Right ventricle myocardium superior (tissue), 1 donor: ENCODE measurements at regions not wholly inside any gene's neighbourhood (a gene's known extent, or its start where the extent isn't known, plus 50 kb on each side); places are given as distances from the start of the nearest gene placed in this dataset.

Experiments
- ATAC-seq: fragments of 200-7000 bp; cut with Tn5 transposase; one replicate; pipeline ENCODE4 v1.9.1; 2020; ENCODE audit warnings: mild to moderate bottlenecking; ENCODE audit not compliant: poor library complexity
- DNase-seq: peaks from one replicate; pipeline ENCODE4 v3.0.0-alpha.2; 2020
- intact Hi-C: fragments of 100-400 bp; cut with DNase I; formaldehyde crosslinking; loops from one replicate; pipeline ENCODE4 v1.11.2; 2022
- donor health status: DM: no; HTN: yes; CAD: no; lungs with severe emphysema.

DNA sequence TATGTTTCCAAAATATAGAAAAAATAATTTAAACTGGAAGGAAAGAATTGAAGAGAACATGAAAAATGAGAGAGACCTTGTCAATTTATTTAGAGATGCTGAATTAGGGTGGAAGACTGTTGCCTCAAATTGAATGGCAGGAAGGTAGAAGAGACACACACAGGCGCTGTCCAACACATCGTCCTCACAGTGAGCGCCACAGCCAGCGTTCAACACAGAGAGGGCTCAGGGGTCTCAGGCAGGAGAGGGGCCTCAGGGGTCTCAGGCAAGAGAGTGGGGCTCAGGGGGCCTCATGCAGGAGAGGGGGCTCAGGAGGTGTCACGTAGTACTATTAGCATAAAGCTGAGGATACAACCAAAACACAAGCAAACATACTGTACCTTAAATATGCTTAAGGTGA, 65.7 kb downstream of the TMEM18 start:
- intact Hi-C loops, result no loop called here
- ATAC-seq, result no peak
- DNase-seq, result no peak

DNA sequence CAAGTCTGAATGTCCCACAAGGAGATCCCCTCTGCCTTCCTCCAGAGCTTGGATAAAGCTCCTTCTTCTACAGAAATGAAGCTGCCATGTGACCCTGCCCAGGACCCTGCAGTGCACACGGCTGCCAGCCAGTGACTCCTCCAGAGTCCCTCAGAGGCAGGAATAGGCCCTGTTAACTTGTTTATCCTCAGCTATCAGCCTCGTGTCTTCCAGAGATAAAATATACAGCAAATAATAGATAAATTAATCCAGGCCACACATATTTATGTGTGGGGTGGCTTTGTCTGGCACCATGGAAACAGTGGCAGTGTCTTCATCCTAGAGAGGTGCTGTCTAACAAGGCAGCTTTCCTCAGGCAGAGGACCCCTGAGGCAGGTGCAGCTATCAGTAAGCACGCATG, 66.7 kb downstream of the TMEM18 start:
- DNase-seq (no peak), ATAC-seq (no peak)
- intact Hi-C loops, result no loop called here

DNA sequence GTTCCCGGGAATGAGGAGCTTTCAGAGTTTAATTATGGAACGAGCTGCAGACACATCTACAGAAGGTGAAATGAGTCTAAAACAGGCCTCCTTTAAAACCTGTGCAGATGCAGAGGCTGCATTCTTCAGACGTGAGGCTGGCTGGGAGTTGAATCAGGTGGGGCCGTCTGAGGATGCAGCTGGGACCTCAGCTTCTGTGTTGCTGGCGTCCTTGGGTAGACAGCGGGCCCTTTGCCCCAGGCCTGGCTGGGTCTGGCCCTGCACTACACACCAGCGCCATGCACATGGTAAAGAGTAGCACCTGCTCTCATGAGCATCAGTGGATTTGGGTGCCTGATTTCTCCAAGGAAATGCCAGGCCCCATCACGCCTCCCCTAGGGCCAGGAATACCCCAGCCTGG, 67.3 kb downstream of the TMEM18 start:
- intact Hi-C loops, result no loop called here
- ATAC-seq, result no peak

DNA sequence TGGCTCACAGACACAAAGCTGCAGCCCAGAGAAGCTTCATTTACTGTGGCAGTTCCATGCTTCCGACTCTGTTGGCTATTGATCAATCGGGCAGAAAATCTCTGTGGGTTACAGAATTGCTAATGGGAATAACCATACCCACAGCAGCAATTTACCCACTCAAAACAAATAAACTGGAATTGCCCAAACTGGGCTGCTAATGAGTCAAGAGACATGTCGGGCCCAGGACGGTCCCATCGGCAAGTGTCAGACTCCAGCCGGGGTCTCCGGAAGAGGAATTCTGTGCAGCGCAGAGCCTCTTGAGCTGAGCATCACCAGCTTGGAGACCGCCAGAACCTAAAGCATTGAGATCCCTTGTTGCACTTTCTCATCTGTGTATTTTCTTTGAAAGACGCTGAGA, 67.8 kb downstream of the TMEM18 start:
- intact Hi-C loops, result no loop called here
- no peak for DNase-seq
- ATAC-seq, result no peak

More for the DNA sequence above, 67.3 kb downstream of the TMEM18 start:
- DNase-seq, result no peak

DNA sequence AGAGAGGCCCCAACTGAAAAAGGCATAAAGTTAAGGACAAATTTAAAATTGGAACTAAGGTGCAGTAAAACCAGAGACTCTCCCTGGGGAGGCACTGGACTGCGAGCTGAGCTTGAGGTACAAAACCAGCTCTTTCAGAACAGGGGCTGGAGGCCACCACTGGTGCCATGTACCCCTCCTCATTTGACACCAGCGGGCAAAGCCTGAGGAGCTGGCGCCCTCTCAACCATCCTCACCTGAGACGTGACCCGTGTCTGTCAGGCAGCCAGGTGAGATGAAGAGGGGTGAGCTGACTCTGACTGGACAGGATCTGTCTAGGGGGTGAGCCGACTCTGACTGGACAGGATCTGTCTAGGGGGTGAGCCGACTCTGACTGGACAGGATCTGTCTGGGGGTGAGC, 68.5 kb downstream of the TMEM18 start:
- ATAC-seq (no peak), DNase-seq (no peak)
- intact Hi-C loops, result no loop called here

DNA sequence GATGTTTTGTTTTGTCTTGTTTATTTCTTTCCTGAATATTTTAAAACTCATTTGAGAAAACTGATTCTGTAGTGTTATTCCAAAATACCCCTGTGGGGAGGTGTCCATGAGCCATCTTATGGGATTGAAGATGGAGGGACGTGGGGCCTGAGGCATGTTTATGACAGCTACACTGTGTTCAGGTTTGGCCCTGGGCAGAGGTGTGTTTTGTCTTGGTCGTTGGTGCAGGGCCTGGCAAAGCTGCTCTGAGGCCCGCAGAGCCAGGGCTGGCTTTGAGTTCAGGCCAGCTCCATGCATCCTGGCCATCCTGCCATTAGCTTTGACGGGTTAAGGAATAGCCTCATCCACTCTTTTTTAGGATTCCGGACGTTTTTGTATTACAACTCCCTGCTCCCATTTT, 68.9 kb downstream of the TMEM18 start:
- DNase-seq (no peak), ATAC-seq (no peak)
- intact Hi-C loops, result no loop called here

DNA sequence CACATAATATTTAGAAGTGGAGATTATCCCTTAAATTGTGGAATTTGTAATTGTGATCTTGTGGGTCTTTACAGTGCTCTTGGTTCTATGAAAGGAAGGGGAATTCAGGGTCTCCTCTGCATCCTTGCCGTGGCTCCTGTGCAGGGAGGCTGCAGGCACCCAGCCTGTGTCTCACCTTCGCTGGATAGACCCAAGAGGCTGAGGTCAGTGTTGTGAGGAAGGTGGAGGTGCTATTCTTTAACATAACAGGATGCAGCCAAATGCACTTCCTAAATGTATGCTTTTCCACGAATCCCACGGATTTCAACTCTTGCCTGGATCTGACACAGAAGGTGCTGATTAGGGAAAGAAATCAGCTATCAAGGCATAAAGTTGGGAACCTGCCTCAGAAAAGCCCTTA, 69.5 kb downstream of the TMEM18 start:
- ATAC-seq (no peak), DNase-seq (no peak)
- intact Hi-C loops, result no loop called here

DNA sequence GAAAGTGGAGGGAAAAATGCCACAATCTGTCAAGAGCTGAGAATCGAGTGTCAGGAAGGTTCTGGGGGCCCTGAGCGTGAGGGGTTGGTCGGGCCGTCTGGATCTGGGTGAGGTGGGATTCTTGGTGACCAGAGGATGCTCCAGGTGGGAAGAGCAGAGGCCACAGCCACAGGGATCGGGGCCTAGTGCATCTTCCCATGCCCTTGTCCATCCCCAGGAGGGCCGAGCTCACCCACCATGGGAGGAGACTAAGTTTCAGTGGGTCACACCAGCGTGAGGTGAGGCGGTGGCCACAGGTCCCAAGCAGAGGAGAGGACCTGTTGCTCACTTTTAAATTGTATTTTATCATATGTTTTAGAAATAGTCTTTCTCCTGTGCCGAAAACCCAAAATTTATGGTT, 70.0 kb downstream of the TMEM18 start:
- intact Hi-C loops, result no loop called here
- ATAC-seq, result no peak

DNA sequence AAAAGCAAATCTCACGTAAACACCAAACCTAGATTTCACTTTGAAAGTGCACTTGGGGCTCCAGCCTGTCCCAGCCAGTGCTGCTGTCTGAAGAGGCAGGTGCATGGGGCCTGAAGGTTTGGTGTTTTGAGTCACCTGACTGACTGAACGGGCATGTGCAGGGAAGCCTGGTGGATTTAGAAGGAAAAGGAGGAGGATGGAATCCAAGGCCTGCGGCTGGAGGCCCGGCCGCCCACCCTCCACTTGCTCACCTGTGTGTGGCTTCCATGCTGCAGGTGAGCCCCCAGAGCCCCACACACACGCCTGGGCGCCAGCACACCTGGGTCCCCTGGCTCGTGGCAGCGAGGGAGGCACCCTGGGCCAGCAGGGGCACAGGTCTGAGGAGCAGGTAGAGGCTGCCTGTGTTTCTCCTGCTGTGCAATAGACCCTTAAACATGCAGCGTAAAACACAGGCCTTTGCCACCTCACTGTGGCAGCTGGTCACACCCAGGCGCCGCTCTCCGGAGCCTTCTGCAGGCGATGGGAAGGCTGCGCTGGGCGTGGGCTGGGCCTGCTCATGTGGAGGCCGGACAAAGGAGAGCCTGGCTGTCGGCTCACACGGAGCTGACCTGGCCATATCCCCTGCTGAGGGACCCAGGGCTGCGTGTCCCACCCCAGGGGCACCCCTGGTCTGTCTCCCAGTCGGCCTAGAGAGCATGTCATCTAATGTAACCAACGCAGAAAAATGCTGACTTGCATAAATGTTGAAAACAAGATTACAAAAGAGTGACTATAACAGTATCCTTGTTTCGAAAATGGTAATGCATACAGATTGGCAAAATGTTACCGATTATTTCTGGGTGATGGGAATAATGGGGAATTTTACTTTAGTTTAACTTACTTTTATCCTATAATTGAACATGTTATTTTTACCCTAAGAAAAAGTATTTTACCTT, 71.3 kb downstream of the TMEM18 start:
- no peak for ATAC-seq
- no peak for DNase-seq
- intact Hi-C loops, result no loop called here

More for the DNA sequence above, 70.0 kb downstream of the TMEM18 start:
- DNase-seq, result no peak

DNA sequence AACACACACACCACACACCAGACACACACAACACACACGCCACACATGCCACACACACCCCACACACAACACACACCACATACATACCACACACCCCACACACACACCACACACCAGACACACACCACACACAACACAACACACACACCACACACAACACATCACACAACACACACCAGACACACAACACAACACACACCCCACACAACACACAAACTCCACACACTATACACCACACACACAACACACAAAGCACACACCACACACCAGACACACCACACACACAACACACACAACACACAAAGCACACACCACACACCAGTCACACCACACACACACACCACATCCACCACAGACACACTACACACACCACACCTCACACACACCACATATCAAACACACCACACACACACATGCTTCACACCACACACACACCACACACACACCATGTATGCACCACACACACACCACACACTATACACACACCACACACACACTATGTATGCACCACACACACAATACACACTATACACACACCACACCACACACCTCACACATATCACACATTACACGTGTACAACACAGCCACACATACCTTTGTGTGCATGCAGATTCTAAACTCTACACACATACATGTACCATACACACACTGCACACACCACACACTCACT, 72.2 kb downstream of the TMEM18 start:
- no peak for DNase-seq
- ATAC-seq, result no peak
- intact Hi-C loops, result no loop called here

DNA sequence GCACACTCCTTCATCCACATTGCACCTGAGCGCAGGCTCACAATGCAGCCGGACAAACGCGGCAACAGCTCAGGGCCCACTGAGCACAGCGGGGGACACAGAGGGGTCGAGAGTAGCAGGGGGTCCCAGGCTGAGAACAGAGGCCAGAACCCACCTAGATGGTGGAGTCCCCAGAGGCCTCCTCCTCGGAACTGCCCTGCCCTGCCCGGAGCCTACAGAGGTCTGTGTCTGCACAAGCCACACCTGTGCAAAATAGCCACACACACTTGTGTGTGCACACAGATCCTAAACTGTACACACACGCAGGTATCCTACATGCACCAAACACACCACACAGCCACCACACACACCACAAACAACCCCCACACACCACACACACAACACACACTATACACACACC, 72.8 kb downstream of the TMEM18 start:
- DNase-seq, result no peak
- no peak for ATAC-seq
- intact Hi-C loops, result no loop called here

DNA sequence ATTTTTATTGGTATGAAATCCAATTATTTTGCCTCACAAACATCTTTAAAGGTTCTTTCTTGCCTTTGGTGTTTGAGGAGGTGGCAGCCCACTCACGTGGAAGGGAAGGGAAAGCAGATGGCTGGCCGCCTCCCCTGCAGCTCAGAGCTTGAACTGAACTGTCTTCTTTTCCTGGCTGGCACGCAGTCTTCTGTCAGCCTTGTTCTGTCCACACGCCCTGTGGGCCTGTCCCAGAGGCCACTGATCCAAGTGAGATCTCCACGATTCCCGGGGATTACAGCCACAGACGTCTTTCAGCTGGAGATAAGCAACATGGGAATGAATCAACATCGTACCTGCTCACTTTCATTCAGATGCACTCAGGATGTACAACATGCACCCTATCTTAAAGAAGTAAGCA, 73.3 kb downstream of the TMEM18 start:
- no peak for ATAC-seq
- intact Hi-C loops, result no loop called here
- no peak for DNase-seq

DNA sequence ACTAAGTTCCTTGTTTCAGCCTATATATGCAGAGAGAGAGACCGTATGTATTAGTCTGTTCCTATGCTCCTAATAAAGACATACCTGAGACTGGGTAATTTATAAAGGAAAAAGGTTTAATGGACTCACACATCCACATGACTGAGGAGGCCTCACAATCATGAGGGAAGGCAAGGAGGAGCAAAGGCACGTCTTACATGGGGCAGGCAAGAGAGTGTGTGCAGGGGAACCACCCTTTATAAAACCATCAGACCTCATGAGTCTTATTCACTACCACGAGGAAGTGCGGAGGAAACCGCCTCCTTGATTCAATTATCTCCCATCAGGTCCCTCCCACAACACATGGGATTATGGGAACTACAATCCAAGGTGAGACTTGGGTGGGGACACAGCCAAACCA, 73.8 kb downstream of the TMEM18 start:
- DNase-seq, result no peak
- no peak for ATAC-seq
- intact Hi-C loops, result no loop called here

DNA sequence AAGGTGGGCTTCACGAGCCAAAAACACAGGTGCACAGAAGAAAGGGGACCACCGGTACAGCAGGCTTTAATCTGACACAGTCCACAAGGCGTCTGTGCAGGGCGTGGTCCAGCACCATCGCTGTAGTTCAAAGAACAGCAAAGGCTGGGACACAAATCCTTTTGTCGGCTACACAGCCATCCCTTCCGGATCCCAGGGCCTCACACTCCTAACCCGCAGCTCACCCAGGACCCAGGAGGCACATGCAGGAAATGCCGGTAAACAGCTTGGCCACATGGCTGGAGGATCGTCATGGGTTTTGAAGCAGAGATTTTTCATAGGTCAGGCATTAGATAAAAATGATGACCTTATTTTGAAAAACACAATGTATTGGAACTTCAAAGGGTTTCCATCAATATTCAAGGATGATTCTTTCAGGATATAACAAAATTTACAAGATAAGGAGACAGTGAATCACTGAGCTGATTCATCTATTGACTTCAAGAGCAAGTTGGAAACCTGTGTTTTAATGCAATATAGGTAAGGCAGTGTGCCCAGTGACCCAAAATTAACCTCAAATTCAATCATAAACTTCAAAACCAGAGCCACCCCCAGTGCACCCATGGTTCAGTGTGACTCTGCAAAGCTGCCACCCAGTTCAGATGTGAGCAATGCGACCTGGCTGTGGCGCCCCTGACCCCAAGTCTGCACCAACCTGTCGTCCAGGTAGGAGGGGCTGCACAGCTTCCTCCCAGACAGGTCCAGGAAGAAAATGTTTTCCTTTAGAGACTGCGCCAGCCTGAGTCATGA, 74.4 kb downstream of the TMEM18 start:
- DNase-seq (no peak), ATAC-seq (no peak)
- intact Hi-C loops, result no loop called here

DNA sequence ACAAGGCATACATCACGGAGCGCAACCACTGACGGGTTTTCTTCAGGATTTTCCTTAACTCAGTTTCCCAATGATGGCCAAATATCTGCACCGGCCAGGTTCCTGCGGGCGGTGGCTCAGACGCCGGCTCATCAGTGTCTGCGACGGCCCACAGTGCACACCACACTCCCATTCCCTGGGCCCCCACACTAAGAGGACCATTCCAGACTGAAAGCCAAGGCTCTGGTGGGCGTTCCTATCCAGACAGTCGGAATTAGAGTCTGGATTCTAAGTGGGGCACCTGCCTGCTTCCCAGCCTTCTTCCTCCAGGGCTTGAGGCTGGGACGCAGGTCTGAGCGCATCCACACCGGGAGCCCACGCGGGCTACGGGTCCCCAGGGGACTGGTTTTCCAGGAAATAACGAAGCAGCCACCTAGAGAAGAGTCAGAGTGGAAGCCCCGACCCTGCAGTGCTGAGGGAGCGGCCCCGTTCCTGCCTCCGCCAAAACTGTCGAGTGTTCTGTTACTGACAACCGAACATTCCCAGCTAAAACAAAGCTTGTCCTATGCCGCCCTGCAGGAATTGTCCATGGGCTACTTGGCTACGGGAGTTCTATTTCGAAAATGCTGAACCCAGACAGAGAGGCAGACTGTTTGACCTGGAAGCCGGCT, 75.3 kb downstream of the TMEM18 start:
- intact Hi-C loops, result no loop called here
- no peak for ATAC-seq
- DNase-seq, result no peak

DNA sequence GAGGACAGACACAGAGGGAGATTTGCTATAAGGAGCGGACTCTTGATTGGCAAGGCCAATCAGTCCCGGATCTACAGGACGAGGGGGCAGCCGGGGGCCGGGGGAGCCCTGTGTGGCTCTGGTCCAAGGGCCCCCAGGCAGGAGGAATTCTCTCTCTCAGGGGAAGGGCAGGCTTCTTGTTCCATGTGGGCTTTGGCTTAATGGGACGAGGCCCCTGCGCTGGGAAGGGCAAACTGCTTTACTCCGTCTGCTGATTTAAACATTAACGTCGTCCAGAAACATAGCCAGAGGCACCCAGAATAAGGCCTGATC, 75.9 kb downstream of the TMEM18 start:
- no peak for DNase-seq
- ATAC-seq, result no peak
- intact Hi-C loops, result no loop called here

DNA sequence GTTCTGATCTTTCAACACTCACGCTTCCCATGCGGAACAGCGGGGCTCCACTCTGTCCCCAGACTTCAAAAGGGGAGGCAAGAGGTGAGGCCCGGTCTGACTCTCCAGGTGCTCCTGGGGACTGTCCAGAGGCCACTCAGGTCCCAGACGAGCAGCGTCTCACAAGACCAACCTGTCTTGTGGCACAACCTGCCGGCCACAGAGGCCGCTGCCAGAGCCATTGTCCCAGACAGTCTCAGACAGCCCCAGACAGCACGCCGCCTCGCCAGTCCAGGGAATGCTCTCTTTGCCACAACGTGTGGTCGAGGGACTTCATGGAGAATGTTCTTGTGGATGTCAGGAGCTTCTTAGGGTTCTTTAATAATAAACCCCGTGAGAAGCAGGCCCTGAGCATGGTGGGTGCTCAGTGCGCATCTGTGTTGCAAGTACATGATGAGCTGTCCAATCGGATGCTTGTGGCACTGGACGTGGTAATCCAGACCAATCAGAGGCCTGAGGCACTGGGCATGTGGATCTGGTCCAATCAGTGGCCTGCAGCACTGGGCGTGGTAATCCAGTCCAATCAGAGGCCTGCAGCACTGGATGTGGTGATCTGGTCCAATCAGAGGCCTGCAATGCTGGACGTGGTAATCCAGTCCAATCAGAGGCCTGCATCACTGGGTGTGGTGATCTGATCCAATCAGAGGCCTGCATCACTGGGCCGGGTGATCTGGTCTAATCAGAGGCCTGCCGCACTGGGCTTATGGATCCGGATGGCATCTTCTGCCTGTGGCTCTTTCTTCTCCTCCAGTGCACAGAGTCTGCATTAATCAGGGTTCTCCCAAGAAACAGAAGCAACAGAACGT, 76.4 kb downstream of the TMEM18 start:
- DNase-seq (no peak), ATAC-seq (no peak)
- intact Hi-C loops, result no loop called here

DNA sequence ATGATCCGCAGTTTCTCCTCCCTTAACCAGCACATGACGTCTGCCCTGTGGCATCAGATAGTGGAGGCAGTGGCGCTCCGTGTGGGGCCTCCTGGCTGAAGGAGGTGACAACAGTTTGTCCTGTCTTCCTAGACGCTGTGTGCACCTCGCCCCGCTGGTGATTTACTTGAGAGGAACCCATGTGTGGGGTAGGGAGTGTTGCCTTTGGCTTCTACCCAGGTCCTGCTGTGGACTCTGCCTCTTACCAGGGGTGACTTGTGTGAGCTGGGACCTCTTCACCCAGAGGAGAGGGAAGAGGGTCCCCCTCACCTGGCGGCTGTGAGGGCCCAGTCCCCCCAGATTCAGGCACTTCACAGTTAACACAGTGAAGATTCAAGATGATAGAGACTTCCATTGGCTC, 77.6 kb downstream of the TMEM18 start:
- intact Hi-C loops, result no loop called here
- no peak for ATAC-seq
- no peak for DNase-seq
